HuH-7 (cell line): ENCODE measurements at regions not wholly inside any gene's neighbourhood (a gene's known extent, or its start where the extent isn't known, plus 50 kb on each side); places are given as distances from the start of the nearest gene placed in this dataset.
"Not testable (repeated sequence)": the region's sequence is repeated elsewhere in the genome, so short reads cannot be mapped to it uniquely, and the experiment has no call there.

Experiments used
- DNase-seq: peaks from one replicate; pipeline ENCODE4 v3.0.0; 2011; ENCODE audit warnings: low spot score

- no peak for DNase-seq
Measured at GRCh38 chr6:28839443-28840120, 84.2 kb downstream of the TRIM27 start.

- no peak for DNase-seq
Measured at GRCh38 chr6:28841290-28841689, 82.5 kb downstream of the TRIM27 start.

GRCh38 chr6:28848756-28849155 lies 75.0 kb downstream of the TRIM27 start:
- not testable (repeated sequence) for DNase-seq
